Astrocyte of the cerebellum (primary cell): ENCODE measurements at regions not wholly inside any gene's neighbourhood (a gene's known extent, or its start where the extent isn't known, plus 50 kb on each side); places are given as distances from the start of the nearest gene placed in this dataset.

Experiments used
- DNase-seq: peaks from one replicate; pipeline ENCODE4 v3.0.0-alpha.2; 2011; ENCODE audit warnings: low read depth
- H3K4me3 ChIP-seq: 2 replicates; pipeline ENCODE4 v1.5.1; 2011; ENCODE audit warnings: mild to moderate bottlenecking, low read depth, low read length, moderate library complexity
- CTCF ChIP-seq: IDR thresholded peaks from 2 replicates; pipeline ENCODE4 v1.5.1; 2012; ENCODE audit warnings: low read length, low read depth, moderate library complexity, mild to moderate bottlenecking; ENCODE audit errors: missing control alignments
- in situ Hi-C: cut with HindIII; loops from 2 replicates; pipeline ENCODE4 v1.10.0; 2017; ENCODE audit warnings: low sequenced_read_pairs

- DNase-seq: no peak
- no peak for TF ChIP-seq CTCF
- no peak overlapping the region for H3K4me3 ChIP-seq
- in situ Hi-C loops: no loop called here
These were observed 447.6 kb upstream of the NFE2L3 start for GRCh38 chr7:25704413-25704812.

- TF ChIP-seq CTCF: no peak
These were observed 445.2 kb upstream of the NFE2L3 start for GRCh38 chr7:25706764-25707163.

GRCh38 chr7:25707768-25708620 is 444.0 kb upstream of the NFE2L3 start:
- H3K4me3 ChIP-seq: no peak overlapping the region
- DNase-seq: no peak
- in situ Hi-C loops: no loop called here
- TF ChIP-seq CTCF: no peak

More at GRCh38 chr7:25706764-25707163, 445.2 kb upstream of the NFE2L3 start:
- in situ Hi-C loops: no loop called here
- no peak for DNase-seq
- no peak overlapping the region for H3K4me3 ChIP-seq

GRCh38 chr7:25710959-25711358 is 441.0 kb upstream of the NFE2L3 start:
- no peak for TF ChIP-seq CTCF
- H3K4me3 ChIP-seq: no peak overlapping the region
- DNase-seq: no peak
- in situ Hi-C loops: no loop called here

GRCh38 chr7:25711940-25712339 is 440.1 kb upstream of the NFE2L3 start:
- H3K4me3 ChIP-seq: no peak overlapping the region
- no peak for TF ChIP-seq CTCF
- in situ Hi-C loops: no loop called here
- DNase-seq: no peak

GRCh38 chr7:25712500-25712899 is 439.5 kb upstream of the NFE2L3 start:
- no peak for DNase-seq
- H3K4me3 ChIP-seq: no peak overlapping the region
- no peak for TF ChIP-seq CTCF
- in situ Hi-C loops: no loop called here
